SU-DHL-6 (cell line): ENCODE measurements at regions not wholly inside any gene's neighbourhood (a gene's known extent, or its start where the extent isn't known, plus 50 kb on each side); places are given as distances from the start of the nearest gene placed in this dataset.

ENCODE experiments used
- H2AFZ ChIP-seq: fragments of 200-600 bp; sonication (generic); 2 replicates; pipeline ENCODE4 v1.6.1; 2014; ENCODE audit warnings: low read depth, mild to moderate bottlenecking, moderate library complexity, mixed read lengths, antibody characterized with exemption, low read length; ENCODE audit not compliant: severe bottlenecking
- H3F3A ChIP-seq: fragments of 200-600 bp; shearing (Covaris generic); 2 replicates; pipeline ENCODE4 v1.6.0; 2016; ENCODE audit warnings: antibody characterized with exemption, mild to moderate bottlenecking; ENCODE audit not compliant: insufficient read depth
- H3K27ac ChIP-seq: fragments of 200-600 bp; sonication (generic); 2 replicates; pipeline ENCODE4 v1.5.1; 2016; ENCODE audit warnings: low read depth, mild to moderate bottlenecking, low read length, moderate library complexity, mixed read lengths
- H3K27me3 ChIP-seq: fragments of 200-600 bp; sonication (generic), shearing (Covaris generic); 2 replicates; pipeline ENCODE4 v1.6.0; 2014; ENCODE audit warnings: mild to moderate bottlenecking, low read length
- H3K36me3 ChIP-seq: fragments of 200-600 bp; sonication (generic); 2 replicates; pipeline ENCODE4 v1.6.1; 2014; ENCODE audit warnings: mild to moderate bottlenecking, low read length, mixed read lengths
- H3K4me2 ChIP-seq: fragments of 300-600, 200-600 bp; shearing (Covaris generic), sonication (generic); 2 replicates; pipeline ENCODE4 v1.6.0; 2014; ENCODE audit warnings: low read length, low read depth, mild to moderate bottlenecking; ENCODE audit not compliant: poor library complexity, severe bottlenecking
- H3K4me3 ChIP-seq: fragments of 200-600 bp; sonication (generic); 2 replicates; pipeline ENCODE4 v1.5.1; 2014; ENCODE audit warnings: antibody characterized with exemption, low read length, mild to moderate bottlenecking, mixed read lengths; ENCODE audit not compliant: insufficient read depth, poor library complexity, severe bottlenecking
- H3K79me2 ChIP-seq: fragments of 200-600 bp; sonication (generic); 2 replicates; pipeline ENCODE4 v1.6.1; 2014; ENCODE audit warnings: mild to moderate bottlenecking, low read length, moderate library complexity; ENCODE audit not compliant: insufficient read depth
- H3K9ac ChIP-seq: fragments of 200-600 bp; sonication (generic); 2 replicates; pipeline ENCODE4 v1.7.0; 2014; ENCODE audit warnings: mild to moderate bottlenecking, low read length
- H3K9me2 ChIP-seq: fragments of 200-600 bp; sonication (generic); replicated peaks from 2 replicates; pipeline ENCODE4 v1.6.1; 2014; ENCODE audit warnings: low read length; ENCODE audit not compliant: insufficient read depth
- H3K9me3 ChIP-seq: fragments of 200-600 bp; sonication (generic); 2 replicates; pipeline ENCODE4 v1.6.1; 2014; ENCODE audit warnings: low read length, mixed read lengths; ENCODE audit not compliant: insufficient read depth
- H4K20me1 ChIP-seq: fragments of 200-600 bp; sonication (generic); 2 replicates; pipeline ENCODE4 v1.6.1; 2014; ENCODE audit warnings: low read depth, mild to moderate bottlenecking, antibody characterized with exemption, low read length, moderate library complexity, mixed read lengths
- EZH2phosphoT487 ChIP-seq: fragments of 200-600 bp; sonication (generic), shearing (Covaris generic); conservative IDR thresholded peaks from 2 replicates; pipeline ENCODE4 v1.6.1; 2018; ENCODE audit warnings: mild to moderate bottlenecking, antibody characterized with exemption, low read length, moderate library complexity, mixed read lengths
- TF ChIP-seq, protein P1 (sequence below): fragments of 200-600 bp; sonication (generic); IDR thresholded peaks from one replicate; pipeline ENCODE4 v1.5.1; 2017; ENCODE audit warnings: antibody characterized with exemption, mild to moderate bottlenecking, low read length, moderate library complexity; ENCODE audit not compliant: insufficient read depth, poor library complexity, severe bottlenecking

DNA sequence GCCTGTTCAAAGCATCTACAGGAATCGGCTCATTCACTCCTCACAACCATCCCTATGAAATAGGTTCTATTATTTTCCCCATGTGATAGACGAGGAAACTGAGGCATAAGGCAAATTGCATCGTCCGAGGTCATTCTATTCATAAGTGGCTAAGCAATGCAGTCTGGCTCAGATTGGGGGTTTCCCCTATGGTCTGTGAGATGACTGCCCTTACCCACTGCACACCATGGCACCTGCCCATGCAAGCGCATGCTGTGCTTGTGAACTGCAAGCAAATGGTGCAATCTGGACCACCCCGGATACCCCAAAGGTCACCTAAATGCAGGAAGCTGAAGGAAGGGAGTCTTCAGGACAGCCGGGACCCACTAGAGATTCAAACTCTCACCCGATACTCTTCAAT, 123.4 kb upstream of the SOD1 start:
- Histone ChIP-seq H4K20me1 (0 out of 2 replicates have a peak, but pooled peaks cover 3% of the 10 kb centered on the region), H3K9me3 (no peaks in the 10 kb centered on the region), H2AFZ (no peak overlapping the region), H3K27me3 (no peaks in the 10 kb centered on the region), H3K79me2 (peaks cover 89% of the 10 kb centered on the region), H3K4me2 (no peak overlapping the region), H3K36me3 (no peaks in the 10 kb centered on the region; the same call in 1 of the 2 replicates), H3K27ac (no peak overlapping the region), H3K9me2 (no peaks in the 10 kb centered on the region), H3K9ac (no peak overlapping the region), H3K4me3 (no peak overlapping the region), H3F3A (0 out of 2 replicates have a peak, but pooled peaks cover 2% of the 10 kb centered on the region)
- TF ChIP-seq, protein P1, sequence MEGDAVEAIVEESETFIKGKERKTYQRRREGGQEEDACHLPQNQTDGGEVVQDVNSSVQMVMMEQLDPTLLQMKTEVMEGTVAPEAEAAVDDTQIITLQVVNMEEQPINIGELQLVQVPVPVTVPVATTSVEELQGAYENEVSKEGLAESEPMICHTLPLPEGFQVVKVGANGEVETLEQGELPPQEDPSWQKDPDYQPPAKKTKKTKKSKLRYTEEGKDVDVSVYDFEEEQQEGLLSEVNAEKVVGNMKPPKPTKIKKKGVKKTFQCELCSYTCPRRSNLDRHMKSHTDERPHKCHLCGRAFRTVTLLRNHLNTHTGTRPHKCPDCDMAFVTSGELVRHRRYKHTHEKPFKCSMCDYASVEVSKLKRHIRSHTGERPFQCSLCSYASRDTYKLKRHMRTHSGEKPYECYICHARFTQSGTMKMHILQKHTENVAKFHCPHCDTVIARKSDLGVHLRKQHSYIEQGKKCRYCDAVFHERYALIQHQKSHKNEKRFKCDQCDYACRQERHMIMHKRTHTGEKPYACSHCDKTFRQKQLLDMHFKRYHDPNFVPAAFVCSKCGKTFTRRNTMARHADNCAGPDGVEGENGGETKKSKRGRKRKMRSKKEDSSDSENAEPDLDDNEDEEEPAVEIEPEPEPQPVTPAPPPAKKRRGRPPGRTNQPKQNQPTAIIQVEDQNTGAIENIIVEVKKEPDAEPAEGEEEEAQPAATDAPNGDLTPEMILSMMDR: no peak
- TF ChIP-seq EZH2phosphoT487: no peak

DNA sequence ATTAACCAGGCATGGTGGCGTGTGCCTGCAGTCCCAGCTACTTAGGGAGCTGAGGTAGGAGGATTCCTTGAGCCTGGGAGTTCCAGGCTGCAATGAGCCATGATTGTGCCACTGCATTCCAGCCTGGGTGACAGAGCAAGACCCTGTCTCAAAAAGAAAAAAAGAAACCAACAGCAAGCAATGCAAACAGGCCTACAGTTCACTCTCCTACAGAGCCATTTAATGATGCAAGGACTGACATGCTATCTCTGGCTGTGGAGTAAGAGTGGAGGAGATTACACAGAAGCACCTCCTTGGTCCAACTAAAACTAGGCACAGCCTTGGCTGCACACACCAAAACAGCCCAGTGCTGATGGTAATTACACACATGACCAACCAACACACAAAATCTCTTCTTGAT, 127.5 kb upstream of the SOD1 start:
- H4K20me1 ChIP-seq: no peaks in the 10 kb centered on the region
- no peaks in the 10 kb centered on the region for H3F3A ChIP-seq
- H3K36me3 ChIP-seq: no peaks in the 10 kb centered on the region
- H3K9me2 ChIP-seq: no peaks in the 10 kb centered on the region
- H2AFZ ChIP-seq: no peak overlapping the region
- H3K4me2 ChIP-seq: no peak overlapping the region
- no peak overlapping the region for H3K9ac ChIP-seq
- TF ChIP-seq EZH2phosphoT487: no peak
- TF ChIP-seq, protein P1: no peak
- peaks cover 75% of the 10 kb centered on the region for H3K79me2 ChIP-seq
- H3K27me3 ChIP-seq: no peaks in the 10 kb centered on the region
- no peak overlapping the region for H3K27ac ChIP-seq
- no peak overlapping the region for H3K4me3 ChIP-seq
- no peaks in the 10 kb centered on the region for H3K9me3 ChIP-seq

DNA sequence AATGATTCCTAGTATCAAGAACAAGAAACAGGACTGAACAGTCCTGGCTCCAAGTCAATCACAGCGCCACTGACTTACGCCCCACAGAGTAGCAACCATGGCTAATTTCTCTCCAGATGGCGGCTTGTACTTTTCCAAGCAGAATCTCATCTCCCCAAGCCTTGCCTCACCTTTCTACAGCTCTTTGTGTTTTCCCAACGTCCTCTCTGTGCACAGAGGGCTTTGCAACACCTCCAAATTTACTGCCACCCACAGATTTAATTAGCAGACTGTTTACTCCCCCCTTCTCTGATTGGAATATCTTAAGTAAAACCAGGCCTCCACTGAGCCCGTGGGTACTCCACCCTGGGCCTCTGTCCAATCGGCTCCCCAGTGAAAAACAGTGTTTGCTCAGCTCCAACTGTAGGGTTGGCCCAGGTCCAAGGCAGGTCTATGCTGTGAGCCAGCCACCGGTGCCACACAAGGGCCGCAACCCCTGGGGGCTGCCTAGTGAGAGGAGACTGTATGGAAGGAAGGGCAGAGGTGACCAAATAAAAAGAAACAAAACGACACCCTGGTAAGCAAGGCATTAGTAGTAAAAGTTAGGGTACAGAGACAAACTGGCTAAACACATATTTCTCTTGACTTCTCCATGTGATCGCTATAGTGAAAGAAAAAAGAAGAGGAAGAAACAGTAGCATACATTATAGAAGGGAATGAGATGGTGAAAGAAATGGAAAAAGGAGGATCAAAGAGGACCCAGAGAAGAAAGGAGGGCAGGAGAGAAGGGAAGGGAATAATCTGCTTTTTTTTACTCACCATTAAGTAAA, 128.4 kb upstream of the SOD1 start:
- TF ChIP-seq EZH2phosphoT487: no peak
- TF ChIP-seq, protein P1: no peak
- Histone ChIP-seq H3K4me2 (no peak overlapping the region), H3K9ac (no peak overlapping the region), H3K9me3 (no peaks in the 10 kb centered on the region), H3F3A (no peaks in the 10 kb centered on the region), H3K79me2 (peaks cover 68% of the 10 kb centered on the region), H2AFZ (no peak overlapping the region), H3K27me3 (no peaks in the 10 kb centered on the region), H3K9me2 (no peaks in the 10 kb centered on the region), H3K27ac (no peak overlapping the region), H3K36me3 (no peaks in the 10 kb centered on the region), H3K4me3 (no peak overlapping the region), H4K20me1 (no peaks in the 10 kb centered on the region)
